ENCODE measurements at regions not wholly inside any gene's neighbourhood (a gene's known extent, or its start where the extent isn't known, plus 50 kb on each side); places are given as distances from the start of the nearest gene placed in this dataset.

DNA sequence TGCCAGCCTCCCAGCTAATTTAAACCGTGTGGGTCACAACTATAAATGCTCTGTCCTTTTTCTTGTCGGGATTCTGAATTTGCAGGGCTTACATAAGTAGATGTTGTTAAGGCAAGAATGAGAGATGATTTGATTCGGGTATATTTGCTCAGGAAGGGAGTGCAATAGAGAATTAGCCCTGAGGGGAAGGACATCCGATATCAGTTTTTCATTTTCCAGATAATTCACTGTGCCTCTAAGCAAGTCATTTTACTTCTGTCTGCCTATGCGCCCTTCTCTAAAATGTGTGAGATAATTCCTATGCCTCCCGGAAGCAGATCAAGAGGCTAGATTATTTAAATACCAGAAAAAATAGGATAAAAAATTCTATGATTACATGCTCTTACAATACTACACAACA lies 300.5 kb downstream of the RMST start:
- no peak for TF ChIP-seq EZH2 (IDR thresholded peaks at IDR 0.05; ENCODE audit: borderline replicate concordance, low read length)
- TF ChIP-seq, protein P1, sequence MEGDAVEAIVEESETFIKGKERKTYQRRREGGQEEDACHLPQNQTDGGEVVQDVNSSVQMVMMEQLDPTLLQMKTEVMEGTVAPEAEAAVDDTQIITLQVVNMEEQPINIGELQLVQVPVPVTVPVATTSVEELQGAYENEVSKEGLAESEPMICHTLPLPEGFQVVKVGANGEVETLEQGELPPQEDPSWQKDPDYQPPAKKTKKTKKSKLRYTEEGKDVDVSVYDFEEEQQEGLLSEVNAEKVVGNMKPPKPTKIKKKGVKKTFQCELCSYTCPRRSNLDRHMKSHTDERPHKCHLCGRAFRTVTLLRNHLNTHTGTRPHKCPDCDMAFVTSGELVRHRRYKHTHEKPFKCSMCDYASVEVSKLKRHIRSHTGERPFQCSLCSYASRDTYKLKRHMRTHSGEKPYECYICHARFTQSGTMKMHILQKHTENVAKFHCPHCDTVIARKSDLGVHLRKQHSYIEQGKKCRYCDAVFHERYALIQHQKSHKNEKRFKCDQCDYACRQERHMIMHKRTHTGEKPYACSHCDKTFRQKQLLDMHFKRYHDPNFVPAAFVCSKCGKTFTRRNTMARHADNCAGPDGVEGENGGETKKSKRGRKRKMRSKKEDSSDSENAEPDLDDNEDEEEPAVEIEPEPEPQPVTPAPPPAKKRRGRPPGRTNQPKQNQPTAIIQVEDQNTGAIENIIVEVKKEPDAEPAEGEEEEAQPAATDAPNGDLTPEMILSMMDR (IDR thresholded peaks at IDR 0.05; ENCODE audit: low read length), result no peak
- Histone ChIP-seq H4K20me1 (ENCODE audit: insufficient read depth, low read length) (no peaks in the 10 kb centered on the region), H3K27me3 (ENCODE audit: insufficient read depth, low read length) (no peaks in the 10 kb centered on the region), H3K79me2 (ENCODE audit: insufficient read depth, low read length) (no peaks in the 10 kb centered on the region), H3K9me3 (ENCODE audit: low read length) (no peaks in the 10 kb centered on the region), H3K4me1 (ENCODE audit: insufficient read depth, low read length, severe bottlenecking) (no peaks in the 10 kb centered on the region), H3K4me3 (ENCODE audit: low read depth, low read length, poor library complexity, severe bottlenecking) (no peak overlapping the region), H3K36me3 (ENCODE audit: insufficient read depth, low read length) (no peaks in the 10 kb centered on the region), H3K9ac (ENCODE audit: low read length) (no peak overlapping the region), H3F3A (ENCODE audit: insufficient read depth, low read length) (no peaks in the 10 kb centered on the region), H3K27ac (ENCODE audit: low read depth, low read length, poor library complexity, severe bottlenecking) (no peak overlapping the region), H2AFZ (ENCODE audit: low read length) (no peak overlapping the region), H3K4me2 (ENCODE audit: low read length) (no peak overlapping the region), H3K9me2 (ENCODE audit: low read depth, low read length) (no peaks in the 10 kb centered on the region)

GRCh38 chr12:97764700-97765099 lies 302.1 kb downstream of the RMST start:
- no peak overlapping the region for H3K27ac ChIP-seq (ENCODE audit: low read depth, low read length, poor library complexity, severe bottlenecking)
- TF ChIP-seq, protein P1 (IDR thresholded peaks at IDR 0.05; ENCODE audit: low read length), result no peak
- TF ChIP-seq EZH2 (IDR thresholded peaks at IDR 0.05; ENCODE audit: borderline replicate concordance, low read length), result no peak
- H3K9me2 ChIP-seq (ENCODE audit: low read depth, low read length), result no peaks in the 10 kb centered on the region
- H3K4me2 ChIP-seq (ENCODE audit: low read length), result no peak overlapping the region
- H3K27me3 ChIP-seq (ENCODE audit: insufficient read depth, low read length), result no peaks in the 10 kb centered on the region
- H3K9me3 ChIP-seq (ENCODE audit: low read length), result no peaks in the 10 kb centered on the region
- no peaks in the 10 kb centered on the region for H3K4me1 ChIP-seq (ENCODE audit: insufficient read depth, low read length, severe bottlenecking)
- no peaks in the 10 kb centered on the region for H3K36me3 ChIP-seq (ENCODE audit: insufficient read depth, low read length)
- H3F3A ChIP-seq (ENCODE audit: insufficient read depth, low read length), result no peaks in the 10 kb centered on the region
- H3K9ac ChIP-seq (ENCODE audit: low read length), result no peak overlapping the region
- H3K4me3 ChIP-seq (ENCODE audit: low read depth, low read length, poor library complexity, severe bottlenecking), result no peak overlapping the region
- no peak overlapping the region for H2AFZ ChIP-seq (ENCODE audit: low read length)
- H3K79me2 ChIP-seq (ENCODE audit: insufficient read depth, low read length), result no peaks in the 10 kb centered on the region
- no peaks in the 10 kb centered on the region for H4K20me1 ChIP-seq (ENCODE audit: insufficient read depth, low read length)

DNA sequence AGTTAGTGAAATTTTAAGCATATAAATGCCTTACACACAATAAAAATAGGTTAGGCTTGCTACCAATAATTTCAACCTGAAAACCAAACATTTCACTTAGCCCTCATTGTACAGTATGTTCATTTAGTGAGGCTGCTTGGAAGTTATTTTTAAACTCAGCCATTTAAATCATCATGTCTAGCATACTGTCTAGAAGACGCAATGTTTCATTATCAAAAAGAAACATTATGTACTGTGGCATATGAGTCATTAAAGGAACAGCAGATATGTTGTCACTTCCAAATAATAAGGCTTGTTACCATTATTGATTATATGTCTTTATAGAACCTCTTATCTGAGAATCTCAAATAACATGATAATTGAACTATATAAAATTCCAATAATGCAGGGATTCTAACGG lies 304.7 kb downstream of the RMST start:
- no peaks in the 10 kb centered on the region for H3K27me3 ChIP-seq (ENCODE audit: insufficient read depth, low read length)
- H3F3A ChIP-seq (ENCODE audit: insufficient read depth, low read length), result no peaks in the 10 kb centered on the region
- H3K36me3 ChIP-seq (ENCODE audit: insufficient read depth, low read length), result no peaks in the 10 kb centered on the region
- no peak overlapping the region for H3K4me2 ChIP-seq (ENCODE audit: low read length)
- H2AFZ ChIP-seq (ENCODE audit: low read length), result no peak overlapping the region
- H3K4me3 ChIP-seq (ENCODE audit: low read depth, low read length, poor library complexity, severe bottlenecking), result no peak overlapping the region
- H3K79me2 ChIP-seq (ENCODE audit: insufficient read depth, low read length), result no peaks in the 10 kb centered on the region
- H3K4me1 ChIP-seq (ENCODE audit: insufficient read depth, low read length, severe bottlenecking), result no peaks in the 10 kb centered on the region
- no peak overlapping the region for H3K27ac ChIP-seq (ENCODE audit: low read depth, low read length, poor library complexity, severe bottlenecking)
- no peaks in the 10 kb centered on the region for H3K9me3 ChIP-seq (ENCODE audit: low read length)
- TF ChIP-seq EZH2 (IDR thresholded peaks at IDR 0.05; ENCODE audit: borderline replicate concordance, low read length), result no peak
- TF ChIP-seq, protein P1 (IDR thresholded peaks at IDR 0.05; ENCODE audit: low read length), result no peak
- no peak overlapping the region for H3K9ac ChIP-seq (ENCODE audit: low read length)
- H4K20me1 ChIP-seq (ENCODE audit: insufficient read depth, low read length), result no peaks in the 10 kb centered on the region
- H3K9me2 ChIP-seq (ENCODE audit: low read depth, low read length), result no peaks in the 10 kb centered on the region
